Esophagus squamous epithelium (tissue), 4 donors: ENCODE measurements at regions not wholly inside any gene's neighbourhood (a gene's known extent, or its start where the extent isn't known, plus 50 kb on each side); places are given as distances from the start of the nearest gene placed in this dataset.
A peak's percentile ranks its signal among the peaks of the same experiment; 100 is the strongest.

Experiments used
- CTCF ChIP-seq, 6 experiments: fragments of 450-650 bp in 4 of 6; fragments of 200-600 bp in 2 of 6; sonication (generic) in 2 of 6; IDR thresholded peaks; one replicate each; pipeline ENCODE4 v1.5.1; 2016 to 2019; ENCODE audit warnings: antibody characterized with exemption in 6 of 6, mild to moderate bottlenecking in 4 of 6, moderate library complexity in 4 of 6
- POLR2A ChIP-seq, 4 donors: fragments of 450-650 bp; IDR thresholded peaks; one replicate each; pipeline ENCODE4 v1.6.1; 2017; ENCODE audit warnings: antibody characterized with exemption in 4 of 4, mild to moderate bottlenecking in 4 of 4, moderate library complexity in 3 of 4

- no peak for TF ChIP-seq POLR2A (IDR thresholded peaks at IDR 0.05)
- peak in 1 of 6 experiments; percentile 10 for TF ChIP-seq CTCF (IDR thresholded peaks at IDR 0.05)
Observed at GRCh38 chr6:120764312-120764711, 570.0 kb downstream of the TBC1D32 start.
